GM18909 (cell line): ENCODE measurements at regions not wholly inside any gene's neighbourhood (a gene's known extent, or its start where the extent isn't known, plus 50 kb on each side); places are given as distances from the start of the nearest gene placed in this dataset.

ENCODE experiments used
- ATAC-seq: cut with Tn5 transposase; IDR thresholded peaks from one replicate; pipeline ENCODE4 v1.9.1; 2021; ENCODE audit warnings: mild to moderate bottlenecking; ENCODE audit not compliant: unreplicated experiment, poor library complexity

DNA sequence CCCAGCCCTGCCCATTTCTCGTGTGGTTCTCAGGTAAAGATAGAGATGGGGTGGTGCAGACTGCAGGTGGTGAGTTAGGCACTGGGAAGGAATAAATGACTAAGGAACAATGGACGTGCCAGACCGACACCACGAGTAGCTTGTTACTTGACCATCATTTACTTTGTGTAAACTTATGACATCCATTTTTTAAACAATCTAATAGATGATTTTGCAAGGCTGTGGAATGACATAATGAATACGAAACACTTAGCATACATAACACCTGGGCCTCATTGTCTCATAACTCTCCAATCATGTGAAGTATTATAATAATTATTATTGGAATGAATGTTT, 137.3 kb upstream of the CPEB2 start:
- ATAC-seq, result no peak

- no peak for ATAC-seq
These were observed 136.5 kb upstream of the CPEB2 start for GRCh38 chr4:14865804-14866203.

- no peak for ATAC-seq
These were observed 134.4 kb upstream of the CPEB2 start for GRCh38 chr4:14867847-14868246.

DNA sequence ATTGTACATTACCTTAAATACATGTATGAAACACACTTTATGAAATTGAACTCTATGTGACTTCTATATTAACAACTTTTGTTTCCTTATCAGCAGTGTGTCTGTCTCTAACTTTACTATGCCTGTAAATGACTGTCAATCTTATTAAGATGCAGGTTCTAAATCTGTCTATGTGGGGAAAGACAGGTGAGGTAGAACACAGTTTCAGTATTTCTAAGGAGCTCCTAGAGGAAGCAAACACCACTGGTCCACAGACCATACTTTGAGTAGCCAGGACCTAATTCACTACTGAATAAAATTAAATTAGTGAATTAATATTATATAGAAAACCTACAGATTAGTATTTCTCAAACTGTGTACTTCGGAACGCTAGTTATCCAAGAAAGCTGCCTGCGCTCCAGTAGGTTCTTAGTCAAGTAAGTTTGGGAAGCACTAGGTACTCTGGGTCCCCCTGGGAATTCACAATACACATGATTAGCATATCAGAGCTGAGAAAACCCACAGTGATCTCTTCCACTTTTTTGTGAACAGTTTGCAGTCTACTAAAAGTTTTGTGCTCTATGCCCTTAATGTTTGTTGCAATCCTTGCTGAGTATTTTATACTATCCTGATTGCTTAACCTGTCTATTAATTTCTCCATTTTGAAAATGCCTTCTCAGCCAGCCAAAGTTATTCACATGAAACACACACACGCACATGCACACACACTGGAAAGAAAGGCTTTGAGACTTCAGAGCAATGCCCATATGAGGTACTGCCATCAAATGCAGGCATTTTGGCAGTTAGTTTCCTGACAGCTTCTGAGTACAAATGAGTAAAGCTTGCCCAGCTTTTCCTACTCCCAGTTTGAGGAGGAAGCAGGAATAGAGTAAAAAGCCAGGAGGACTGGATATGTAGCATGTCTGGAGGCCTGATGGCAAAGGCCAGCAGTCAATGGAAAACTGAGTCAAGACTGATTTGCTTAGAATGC, 133.6 kb upstream of the CPEB2 start:
- no peak for ATAC-seq

DNA sequence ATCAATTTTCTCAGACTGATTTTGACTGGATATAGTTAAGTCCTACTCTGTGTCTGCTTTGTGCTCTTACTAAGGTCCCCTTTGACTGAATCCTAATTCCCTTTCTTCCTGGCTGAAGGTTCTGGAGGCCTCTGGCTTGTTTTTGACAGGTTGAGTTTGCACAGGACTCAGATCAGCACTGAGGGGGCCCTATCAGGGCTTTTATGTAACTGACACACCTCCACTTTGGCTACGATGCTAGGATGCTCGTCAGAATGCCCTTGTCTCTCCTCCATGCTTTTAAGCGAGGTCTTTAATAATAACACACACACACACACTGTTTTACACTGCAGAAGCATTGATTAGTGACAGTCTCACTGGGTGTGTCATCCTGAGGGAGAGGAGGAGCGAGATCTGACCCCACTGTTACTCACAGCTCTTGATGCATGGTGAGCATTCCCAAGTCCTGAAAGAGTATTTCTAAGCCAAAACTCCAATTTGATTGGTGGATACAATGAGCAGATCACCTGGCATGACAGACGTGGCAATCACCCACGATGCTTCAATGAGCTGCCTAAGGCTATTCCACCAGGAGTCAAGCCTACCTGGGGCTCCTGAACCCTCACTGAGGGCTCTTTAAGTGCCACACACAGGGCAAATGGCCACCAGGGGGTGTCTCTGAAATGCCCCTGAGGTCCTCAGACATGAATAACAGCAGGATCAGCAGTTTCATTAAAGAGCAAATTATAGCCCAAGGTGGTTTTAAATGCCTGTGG, 130.4 kb upstream of the CPEB2 start:
- no peak for ATAC-seq

- ATAC-seq, result peak; percentile 68
These were observed 127.3 kb upstream of the CPEB2 start for GRCh38 chr4:14874990-14875389.

- ATAC-seq, result peak; percentile 52
These were observed 124.7 kb upstream of the CPEB2 start for GRCh38 chr4:14877246-14878225.

- no peak for ATAC-seq
These were observed 123.6 kb upstream of the CPEB2 start for GRCh38 chr4:14878681-14879080.

DNA sequence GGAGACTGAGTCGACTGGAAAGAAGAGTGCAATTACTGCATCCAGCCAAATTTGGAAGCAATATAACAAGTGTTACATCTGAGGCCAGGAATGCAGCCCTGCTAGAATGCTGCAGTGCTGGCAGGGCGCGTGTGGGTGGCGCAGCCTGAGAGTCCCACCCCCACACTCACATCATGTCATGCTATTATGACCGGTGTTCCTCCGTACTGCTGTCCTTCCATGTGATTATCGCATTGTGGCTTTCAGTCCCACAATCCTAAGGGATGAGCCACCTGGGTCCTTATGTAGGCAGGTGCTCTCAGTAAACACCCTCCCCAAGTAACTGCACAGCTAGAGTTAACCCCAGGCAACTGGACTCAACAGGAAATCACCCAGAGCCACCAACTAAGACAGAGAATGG, 122.6 kb upstream of the CPEB2 start:
- ATAC-seq, result no peak

DNA sequence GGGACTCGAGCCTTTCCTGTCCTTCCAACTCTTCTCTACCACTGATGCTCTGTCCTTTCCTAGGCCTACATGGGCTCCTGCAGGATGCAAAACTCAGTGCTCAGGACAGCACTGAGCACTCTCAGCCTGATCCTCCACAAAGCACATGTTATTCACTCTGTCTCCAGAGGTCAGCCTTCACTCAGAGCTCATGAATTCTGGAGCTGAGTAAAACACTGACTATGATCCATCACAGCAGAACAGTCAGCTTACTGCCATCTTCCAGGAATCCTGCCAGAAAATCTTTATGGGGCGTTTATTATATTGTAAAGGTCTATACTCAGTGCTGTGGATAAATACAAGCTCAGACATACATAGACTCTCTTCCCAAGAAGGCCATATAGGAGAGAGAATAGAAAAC, 121.5 kb upstream of the CPEB2 start:
- no peak for ATAC-seq

- ATAC-seq, result no peak
These were observed 119.1 kb upstream of the CPEB2 start for GRCh38 chr4:14883166-14883565.

GRCh38 chr4:14883661-14884060, 118.6 kb upstream of the CPEB2 start:
- no peak for ATAC-seq

- no peak for ATAC-seq
These were observed 114.3 kb upstream of the CPEB2 start for GRCh38 chr4:14887842-14888433.

- no peak for ATAC-seq
These were observed 113.3 kb upstream of the CPEB2 start for GRCh38 chr4:14888790-14889572.

- no peak for ATAC-seq
These were observed 109.7 kb upstream of the CPEB2 start for GRCh38 chr4:14892563-14892962.

GRCh38 chr4:14893713-14894112, 108.6 kb upstream of the CPEB2 start:
- no peak for ATAC-seq

GRCh38 chr4:14894392-14895292, 107.6 kb upstream of the CPEB2 start:
- ATAC-seq, result no peak

GRCh38 chr4:14896656-14897175, 105.6 kb upstream of the CPEB2 start:
- ATAC-seq, result no peak
